Esophagus squamous epithelium (tissue), 4 donors: ENCODE measurements at regions not wholly inside any gene's neighbourhood (a gene's known extent, or its start where the extent isn't known, plus 50 kb on each side); places are given as distances from the start of the nearest gene placed in this dataset.

Experiments
- CTCF ChIP-seq, 6 experiments: fragments of 450-650 bp in 4 of 6; fragments of 200-600 bp in 2 of 6; sonication (generic) in 2 of 6; IDR thresholded peaks; one replicate each; pipeline ENCODE4 v1.5.1; 2016 to 2019; ENCODE audit warnings: antibody characterized with exemption in 6 of 6, mild to moderate bottlenecking in 4 of 6, moderate library complexity in 4 of 6
- POLR2A ChIP-seq, 4 donors: fragments of 450-650 bp; IDR thresholded peaks; one replicate each; pipeline ENCODE4 v1.6.1; 2017; ENCODE audit warnings: antibody characterized with exemption in 4 of 4, mild to moderate bottlenecking in 4 of 4, moderate library complexity in 3 of 4

- TF ChIP-seq CTCF (IDR thresholded peaks at IDR 0.05): no peak
- no peak for TF ChIP-seq POLR2A (IDR thresholded peaks at IDR 0.05)
Observed at GRCh38 chr5:2103940-2104339, 221.2 kb upstream of the IRX4 start.
